RPMI8226 (cell line): ENCODE measurements at regions not wholly inside any gene's neighbourhood (a gene's known extent, or its start where the extent isn't known, plus 50 kb on each side); places are given as distances from the start of the nearest gene placed in this dataset.
"Not testable (repeated sequence)": the region's sequence is repeated elsewhere in the genome, so short reads cannot be mapped to it uniquely, and the experiment has no call there.

Source experiments
- DNase-seq: peaks from one replicate; pipeline ENCODE4 v3.0.0-alpha.2; 2015

DNA sequence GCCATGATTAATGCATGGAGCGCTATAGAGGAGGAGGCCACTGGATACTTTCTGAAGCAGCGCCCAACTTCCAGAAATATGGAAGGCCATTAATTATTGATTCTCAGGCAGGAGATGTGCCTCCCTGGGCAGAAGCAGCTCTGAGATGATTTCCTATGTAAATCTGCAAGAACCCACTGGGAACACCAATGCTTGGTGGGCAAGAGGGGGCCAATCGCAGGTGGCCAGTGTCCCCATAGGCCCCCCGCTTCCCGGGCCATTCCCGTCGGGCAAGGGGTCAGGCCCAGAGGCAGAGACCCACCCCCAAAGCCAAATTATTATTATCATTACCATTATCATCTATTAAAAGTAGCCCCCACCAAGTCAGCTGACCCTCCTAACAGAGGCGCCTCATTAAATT is 288.0 kb upstream of the TLE3 start:
- DNase-seq, result no peak

DNA sequence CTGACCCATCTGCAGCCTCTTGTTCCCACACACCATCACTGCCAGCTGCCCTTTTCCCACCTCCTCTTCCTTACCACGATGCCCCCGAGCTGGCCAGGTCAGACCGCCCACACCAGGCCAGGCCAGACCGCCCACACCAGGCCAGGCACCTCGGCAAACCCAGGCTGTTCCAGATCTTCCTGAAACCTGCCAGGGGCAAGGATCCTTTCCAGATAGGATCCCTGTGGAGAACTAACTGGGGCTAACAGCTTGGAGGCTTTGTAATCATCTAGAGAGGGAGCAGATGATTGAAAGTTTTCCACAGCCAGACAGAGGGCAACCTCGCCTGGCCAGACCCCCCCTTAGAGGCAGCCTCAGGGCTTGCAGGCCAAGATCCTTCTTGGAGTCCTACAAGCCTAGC is 287.3 kb upstream of the TLE3 start:
- DNase-seq, result no peak

DNA sequence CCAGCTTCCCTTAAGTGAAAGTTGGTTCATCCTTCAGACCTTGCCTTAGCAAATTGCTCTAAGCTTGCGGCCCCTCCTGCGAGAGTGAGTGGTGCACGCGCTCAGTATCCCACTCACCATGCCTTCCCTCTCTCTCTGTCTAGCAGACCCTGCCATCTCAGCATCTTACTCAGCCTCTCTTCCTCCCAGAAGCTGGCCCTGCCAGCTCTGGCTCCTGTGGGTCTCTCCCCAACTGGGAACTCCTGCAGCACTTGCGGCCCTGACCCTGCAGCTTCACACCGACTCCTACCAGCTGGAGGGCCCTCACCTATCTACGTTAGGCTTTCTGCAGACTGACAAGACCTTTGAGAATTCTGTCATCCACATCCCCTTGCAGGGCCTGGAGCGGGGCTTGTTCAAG is 286.1 kb upstream of the TLE3 start:
- DNase-seq, result no peak

DNA sequence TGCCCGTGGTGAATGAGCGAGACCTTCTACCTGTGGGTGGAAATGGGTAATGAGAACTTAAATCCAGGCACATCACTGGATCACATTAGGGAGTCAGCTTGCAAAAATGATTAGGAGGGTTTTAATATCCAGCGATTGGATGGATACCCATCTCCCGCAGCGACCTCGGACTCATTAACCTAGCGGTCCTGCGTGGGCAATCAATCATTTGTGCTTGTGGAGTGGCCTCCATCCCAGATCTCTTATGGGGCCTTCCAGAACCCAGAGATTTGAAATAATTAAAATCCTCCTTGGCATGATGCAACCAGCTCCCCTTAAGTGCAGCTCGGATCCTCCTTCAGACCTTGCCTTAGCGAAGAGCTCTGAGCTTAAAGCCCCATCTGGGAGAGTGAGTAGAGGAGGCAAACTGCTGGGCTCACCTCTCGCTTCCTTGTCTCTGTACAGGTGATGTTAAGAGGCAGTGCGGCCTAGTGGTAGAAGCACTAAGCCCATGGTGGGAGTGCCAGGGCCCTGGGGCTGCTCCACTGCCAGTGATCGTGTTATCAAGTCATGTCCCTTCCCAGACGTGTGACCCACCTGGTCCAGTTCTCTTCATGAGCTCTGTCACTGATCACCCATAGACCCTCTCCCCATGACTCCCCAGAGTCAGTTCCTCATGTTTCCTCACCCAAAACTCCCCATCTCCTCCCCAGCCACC is 285.2 kb upstream of the TLE3 start:
- no peak for DNase-seq

DNA sequence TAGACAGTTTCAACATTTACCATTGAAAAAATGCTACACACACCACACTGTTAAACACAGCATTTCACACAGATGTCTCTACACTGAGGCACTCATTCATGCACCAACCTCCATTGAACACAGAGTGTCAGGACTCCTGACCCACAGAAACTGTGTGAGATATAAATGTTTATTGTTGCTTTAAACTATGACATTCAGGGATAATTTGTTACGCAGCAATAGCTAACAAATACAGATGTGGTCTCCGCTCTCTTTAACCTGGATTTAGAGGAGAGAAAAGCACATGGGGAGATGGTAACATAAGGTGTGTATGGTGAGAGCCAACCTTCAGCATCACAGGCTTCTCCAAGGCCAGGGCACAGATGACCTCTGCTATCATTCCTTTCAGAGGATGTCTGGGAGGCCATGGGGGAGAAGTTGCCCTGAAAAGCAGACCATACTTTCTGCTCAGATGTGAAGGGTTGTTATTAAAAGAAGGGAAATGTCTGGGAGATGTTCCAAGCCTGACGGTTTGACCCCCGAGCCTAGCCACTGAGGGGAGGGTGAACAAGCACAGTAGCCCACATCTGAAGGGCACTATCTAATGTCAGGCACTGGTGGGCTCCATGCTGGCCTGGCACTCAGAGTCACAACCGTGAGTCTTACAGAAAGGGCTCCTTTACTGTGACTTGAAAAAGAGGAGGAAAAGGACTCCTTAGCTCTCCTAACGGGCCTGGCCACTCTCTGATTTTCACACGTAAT is 284.5 kb upstream of the TLE3 start:
- no peak for DNase-seq

DNA sequence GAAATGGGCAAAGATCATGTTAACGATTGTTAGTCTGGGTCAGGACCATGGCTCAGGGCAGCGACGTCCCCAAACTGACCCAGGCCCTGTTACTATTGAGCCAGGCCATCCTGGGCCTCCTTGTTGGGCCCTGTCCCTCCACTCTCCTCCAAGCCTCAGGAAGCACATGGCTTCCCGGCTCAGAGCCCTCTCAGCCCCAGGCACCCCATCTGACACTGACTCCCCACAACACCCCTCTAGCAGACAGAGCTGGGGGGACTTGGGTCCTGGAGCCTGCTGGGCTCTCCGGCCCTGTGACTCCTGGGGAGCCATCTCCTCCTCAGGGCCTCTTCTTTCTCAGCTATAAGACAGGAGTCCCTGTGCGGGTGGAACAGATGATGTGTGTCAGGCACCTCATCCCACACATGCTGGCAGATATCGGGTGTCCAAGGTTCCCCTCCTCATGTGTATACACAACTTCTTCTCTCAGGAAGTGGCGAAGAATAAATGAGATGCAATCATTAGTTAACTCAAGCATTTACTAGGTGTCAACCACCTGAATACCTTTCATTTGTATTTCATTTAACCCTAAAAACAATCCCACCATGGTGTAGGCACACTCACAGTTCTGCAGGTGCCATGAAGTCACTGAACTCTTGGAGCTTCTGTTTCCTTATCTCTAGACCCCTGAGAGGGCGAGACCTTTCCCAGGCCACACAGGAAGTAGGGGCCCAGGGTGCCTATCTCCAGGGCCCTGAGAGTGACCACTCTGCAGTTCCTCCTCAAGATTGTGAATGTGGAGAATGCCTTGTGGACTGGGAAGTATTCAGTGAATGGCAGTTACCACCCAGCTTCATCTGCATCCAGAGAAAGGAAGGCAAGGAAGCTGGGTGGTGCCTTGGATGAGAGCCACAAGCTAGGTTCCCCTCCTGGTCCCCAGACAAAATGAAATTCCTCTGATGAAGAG is 282.5 kb upstream of the TLE3 start:
- no peak for DNase-seq

DNA sequence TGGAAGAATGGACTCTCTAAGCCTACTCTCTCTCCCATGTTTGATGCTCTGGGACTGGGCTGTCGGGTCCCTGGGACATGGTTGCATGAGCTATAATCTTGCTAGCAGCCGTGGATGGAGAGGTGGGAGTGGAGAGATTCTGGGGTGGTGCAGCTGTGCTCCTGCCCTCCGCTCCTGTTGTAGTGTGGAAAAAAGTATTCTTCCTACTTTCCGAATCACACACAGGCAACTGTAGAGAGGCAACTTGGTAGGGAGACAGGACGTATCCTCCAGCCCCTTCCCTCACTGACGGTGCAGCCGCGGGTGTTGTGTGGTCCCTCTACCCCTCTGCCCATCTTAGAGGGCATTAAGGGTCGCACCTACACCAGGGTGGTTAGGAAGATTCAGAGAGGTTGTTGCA is 281.4 kb upstream of the TLE3 start:
- DNase-seq, result no peak

DNA sequence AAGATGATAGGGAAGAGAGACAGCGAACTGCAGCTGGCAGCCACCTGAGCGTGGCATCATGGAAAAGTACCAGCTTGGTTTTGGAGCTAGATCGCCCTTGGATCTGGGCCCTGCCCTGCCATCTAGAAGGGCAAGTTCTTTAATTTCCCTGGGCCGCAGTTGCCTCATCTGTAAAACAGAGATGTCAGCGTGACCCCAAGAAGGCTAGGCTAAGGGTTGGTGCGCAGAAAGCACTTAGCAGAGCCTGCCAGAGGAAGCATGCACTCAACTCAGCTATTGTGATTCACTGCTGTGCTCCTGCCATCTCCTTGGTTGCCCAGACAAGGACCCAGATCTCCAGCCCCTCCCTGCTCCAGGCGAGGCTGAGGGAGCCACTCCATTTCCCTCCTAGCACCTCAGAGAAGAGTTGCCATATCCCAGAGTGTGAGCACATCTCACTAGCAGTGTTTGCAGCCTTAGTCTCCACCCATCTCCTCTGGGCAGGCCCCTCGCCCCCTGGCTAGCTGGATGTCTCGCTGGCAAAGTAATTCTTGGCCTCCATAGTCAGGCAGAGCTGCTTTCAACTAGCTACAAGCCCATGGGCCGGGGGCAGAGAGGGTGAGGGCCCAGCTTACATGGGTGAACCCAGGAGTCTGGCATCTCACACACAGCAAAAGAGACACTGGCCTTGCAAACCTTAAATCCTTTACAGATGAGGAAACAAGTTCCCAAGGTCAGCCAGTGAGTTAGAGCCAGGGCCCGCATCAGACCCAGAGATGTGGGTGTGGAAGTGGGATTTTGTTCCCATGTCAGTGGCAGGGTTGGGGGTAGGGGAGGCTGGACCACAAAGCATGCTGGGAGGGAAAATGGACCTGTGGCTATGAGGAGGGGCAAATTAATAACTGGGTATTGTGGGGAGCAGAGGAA is 280.7 kb upstream of the TLE3 start:
- no peak for DNase-seq

DNA sequence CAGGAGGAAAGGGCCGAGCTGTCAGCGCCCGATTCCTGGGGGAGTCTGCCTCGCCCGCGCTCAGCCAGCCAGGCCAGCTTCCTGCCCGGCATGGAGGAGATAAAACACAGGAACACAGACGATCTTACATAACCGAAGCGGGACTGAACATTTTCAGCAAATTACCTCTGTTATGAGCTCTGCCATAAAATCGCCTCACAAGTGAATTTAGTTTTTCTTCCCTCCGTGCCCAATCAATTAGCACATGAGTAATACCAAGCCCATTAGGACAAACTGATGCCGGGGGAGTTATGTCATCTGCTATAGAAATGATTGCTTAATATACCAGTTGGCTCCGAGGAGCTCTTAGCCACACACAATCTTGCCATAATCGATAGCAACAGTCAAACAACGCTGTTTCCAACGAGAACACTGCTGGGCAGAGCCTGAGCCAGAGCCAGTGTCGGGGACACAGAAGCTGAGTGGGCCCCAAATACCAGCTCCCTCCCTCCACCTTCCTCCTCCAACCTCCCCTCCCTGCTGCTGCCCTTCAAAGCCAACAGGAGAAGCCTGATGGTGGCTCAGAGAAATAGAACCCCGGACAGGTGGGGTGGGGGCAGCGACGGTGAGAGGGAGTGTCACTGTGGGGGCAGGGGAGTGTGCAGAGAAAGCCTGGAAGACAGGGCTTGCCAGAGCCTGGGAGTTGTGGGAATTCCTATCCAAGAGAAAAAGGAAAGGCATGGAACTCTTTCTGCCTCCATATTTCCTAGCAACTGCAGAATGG is 279.4 kb upstream of the TLE3 start:
- DNase-seq, result no peak

DNA sequence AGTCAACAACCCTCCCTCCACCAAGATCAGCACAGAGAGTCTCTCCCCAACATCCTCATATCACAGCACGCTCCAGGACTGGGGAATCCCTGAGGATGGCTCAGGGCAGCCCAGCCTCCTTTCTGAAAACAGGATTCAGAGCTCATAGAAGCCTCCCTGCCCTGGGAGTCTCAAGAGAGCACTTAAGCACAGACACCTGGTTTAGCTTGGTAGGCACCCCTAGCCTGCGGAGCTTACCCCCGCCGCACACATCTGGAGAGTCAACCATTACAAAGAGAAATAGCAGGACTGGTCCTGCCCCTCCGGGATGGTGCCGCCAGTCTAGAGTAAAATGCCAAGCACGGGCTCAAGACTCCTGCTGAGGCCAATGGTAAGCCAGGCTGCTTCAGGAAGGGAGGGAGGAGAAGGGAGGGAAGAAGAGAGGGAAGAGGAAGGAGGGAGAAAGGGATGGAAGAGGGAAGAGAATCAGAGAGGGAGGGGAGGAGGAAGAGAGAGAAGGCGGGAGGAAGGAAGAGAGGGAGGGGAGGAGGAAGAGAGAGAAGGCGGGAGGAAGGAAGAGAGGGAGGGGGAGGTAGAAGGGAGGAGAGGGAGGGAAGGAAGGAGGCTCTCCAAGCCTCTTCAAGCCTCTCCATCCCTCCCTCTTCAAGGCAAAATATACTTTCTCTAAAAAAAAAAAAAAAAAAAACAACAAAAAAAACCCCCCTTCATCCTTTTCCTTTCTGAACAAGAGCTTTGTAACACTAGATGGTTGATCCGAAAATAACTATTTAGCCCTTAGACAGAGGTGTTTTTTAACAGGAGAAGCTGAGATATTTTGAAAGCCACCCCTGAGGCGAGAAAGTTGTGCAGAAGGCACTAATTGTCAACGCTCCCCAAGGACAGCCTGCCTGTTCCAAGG is 278.6 kb upstream of the TLE3 start:
- no peak for DNase-seq

DNA sequence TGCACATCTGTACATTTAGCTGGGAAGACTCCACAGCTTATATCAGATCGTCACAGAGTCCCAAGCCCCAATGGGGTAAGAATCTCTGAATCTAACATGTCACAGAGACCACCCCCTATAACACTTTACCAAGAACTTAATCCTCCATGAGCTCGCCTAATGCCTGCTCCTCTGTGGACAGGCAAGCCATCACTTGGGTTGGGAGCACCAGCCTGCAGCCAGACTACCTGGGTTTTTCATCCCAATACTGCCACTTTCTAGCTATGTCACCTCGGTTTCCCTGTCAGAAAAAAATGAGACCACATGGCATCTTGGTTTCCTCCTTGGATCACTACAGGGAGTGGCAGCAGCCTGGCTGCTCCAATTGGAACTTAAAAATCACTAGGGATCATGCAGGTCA is 277.9 kb upstream of the TLE3 start:
- DNase-seq, result no peak

DNA sequence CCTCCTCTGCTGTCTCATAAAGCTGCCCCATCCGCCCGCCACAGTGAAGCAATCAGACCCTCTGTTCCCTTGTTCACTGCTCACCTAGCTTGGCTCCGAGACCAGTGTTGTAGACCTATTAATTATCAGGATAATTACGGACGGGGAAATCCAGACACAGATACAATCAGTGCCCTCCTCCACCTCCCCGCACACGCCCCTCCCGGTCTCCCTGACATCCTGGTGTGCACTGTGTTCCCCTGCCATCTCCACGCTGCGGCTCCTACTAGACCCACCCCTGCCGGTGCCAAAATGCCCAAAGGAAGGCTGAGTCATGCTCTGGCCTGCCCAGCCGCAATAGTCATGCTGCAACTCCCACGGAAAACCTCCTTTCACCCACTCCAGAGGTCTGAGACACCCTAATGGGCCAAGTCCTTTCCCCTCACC is 277.3 kb upstream of the TLE3 start:
- DNase-seq, result no peak

DNA sequence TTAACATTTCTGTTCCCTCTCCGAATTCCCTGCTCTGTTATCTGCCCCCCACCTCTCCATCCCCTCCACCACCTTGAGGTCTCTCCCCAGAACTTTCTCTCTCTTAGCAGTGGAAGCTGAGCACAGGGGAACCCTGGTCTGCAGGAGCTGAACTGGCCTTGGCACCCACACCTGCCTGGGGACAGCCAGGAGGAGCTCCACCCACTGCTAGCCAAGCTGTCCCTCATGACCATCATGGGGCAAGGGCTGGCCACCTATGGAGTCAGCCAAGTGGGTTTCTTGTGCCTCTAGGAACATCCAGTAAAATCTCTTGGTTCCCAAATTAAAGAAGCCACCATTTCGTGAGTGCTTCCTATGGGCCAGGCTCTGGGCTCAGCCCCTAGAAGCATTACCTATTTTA is 276.4 kb upstream of the TLE3 start:
- DNase-seq, result no peak

DNA sequence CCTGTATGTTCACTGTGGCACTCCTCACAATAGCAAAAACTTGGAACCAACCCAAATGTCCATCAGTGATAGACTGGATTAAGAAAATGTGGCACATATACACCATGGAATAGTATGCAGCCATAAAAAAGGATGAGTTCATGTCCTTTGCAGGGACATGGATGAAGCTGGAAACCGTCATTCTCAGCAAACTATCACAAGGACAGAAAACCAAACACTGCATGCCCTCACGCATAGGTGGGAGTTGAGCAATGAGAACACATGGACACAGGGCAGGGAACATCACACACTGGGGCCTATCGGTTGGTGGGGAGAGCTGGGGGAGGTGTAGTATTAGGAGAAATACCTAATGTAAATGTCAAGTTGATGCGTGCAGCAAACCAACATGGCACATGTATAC is 275.7 kb upstream of the TLE3 start:
- not testable (repeated sequence) for DNase-seq

DNA sequence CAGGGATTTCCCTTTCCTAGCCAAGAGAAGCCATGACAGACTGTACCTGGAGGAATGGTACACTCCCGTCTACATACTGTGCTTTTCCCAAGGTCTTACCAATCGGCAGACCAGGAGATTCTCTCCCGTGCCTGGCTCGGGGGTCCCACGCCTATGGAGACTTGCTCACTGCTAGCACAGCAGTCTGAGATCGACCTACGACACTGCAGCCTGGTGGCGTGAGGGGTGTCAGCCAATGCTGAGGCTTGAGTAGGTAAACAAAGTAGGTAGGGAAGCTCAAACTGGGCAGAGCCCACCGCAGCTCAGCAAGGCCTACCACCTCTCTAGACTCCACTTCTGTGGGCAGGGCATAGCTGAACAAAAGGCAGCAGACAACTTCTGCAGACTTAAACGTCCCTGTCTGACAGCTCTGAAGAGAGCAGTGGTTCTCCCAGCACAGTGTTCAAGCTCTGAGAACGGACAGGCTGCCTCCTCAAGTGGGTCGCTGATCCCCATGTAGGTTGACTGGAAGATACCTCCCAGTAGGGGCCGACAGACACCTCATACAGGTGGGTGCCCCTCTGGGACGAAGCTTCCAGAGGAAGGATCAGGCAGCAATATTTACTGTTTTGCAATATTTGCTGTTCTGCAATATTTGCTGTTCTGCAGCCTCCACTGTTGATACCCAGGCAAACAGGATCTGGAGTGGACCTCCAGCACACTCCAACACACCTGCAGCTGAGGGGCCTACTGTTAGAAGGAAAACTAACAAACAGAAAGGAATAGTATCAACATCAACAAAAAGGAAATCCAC is 270.4 kb upstream of the TLE3 start:
- not testable (repeated sequence) for DNase-seq

DNA sequence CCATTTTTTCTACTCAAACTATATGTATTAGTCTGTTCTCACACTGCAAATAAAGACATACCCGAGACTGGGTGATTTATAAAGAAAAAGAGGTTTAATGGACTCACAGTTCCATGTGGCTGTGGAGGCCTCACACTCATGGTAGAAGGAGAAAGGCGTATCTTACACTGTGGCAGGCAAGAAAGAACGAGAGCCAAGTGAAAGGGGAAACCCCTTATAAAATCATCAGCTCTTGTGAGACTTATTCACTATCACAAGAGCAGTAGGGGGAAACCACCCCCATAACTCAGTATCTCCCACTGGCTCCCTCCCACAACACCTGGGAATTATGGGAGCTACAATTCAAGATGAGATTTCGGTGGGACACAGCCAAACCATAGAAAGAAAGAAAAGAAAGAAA is 266.3 kb upstream of the TLE3 start:
- DNase-seq, result not testable (repeated sequence)

DNA sequence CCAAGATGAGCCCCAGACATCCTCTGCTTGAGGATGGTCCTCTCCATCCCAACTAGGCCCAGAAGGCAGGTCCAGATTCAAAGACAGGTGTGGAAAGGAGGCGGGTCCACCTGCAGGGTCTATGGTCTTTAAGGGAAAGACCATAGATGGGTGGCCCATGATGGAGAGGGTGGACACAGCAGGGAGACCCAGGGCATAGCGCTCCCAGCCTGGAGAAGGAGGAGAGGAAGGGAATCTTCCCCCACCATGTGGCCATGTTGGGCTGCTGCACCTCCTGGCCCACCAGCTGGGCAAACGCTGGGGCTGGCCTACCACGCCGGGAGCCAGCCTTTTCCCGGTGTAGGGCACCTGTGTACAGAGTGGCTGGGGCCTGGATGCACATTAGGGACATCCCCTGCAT is 265.2 kb upstream of the TLE3 start:
- peak; percentile 59 for DNase-seq

DNA sequence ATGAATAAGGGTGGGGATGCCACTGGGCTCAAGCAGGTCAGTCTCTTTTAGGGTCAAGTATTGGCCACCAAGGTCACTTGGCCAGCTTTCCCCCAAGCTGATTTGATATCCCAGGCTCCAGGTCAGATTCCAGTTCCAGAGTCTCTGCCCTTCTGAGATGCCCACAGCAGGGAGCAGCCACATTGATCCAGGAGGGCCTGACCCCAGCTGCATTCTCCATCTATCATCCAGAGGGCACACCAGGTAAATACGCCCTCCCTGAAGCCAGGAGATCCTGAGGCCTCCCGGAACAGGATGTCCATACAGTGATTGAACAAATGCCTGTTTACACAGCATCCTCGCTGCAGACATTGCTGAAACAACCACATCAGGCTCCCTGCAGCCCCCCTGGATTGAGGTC is 264.6 kb upstream of the TLE3 start:
- DNase-seq, result no peak

DNA sequence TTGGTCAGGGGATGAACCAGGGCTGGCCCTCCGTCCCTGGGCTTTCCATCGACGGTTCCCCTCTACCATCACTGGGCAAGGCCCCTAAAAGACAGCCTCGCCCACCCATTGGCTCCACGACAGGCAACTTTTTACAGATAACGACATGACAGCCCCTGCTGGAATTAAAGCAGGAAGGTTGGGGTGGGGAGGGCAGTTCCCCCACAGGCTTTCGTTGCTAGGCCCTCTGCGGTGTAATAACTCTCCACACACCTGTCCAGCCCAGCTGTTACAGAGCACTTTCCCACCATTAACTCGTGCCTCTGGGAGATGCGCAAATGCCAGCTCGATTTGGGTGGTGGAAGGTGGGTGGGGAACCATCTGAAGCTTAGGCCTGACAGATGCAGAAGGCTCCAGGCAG is 264.2 kb upstream of the TLE3 start:
- DNase-seq, result no peak

DNA sequence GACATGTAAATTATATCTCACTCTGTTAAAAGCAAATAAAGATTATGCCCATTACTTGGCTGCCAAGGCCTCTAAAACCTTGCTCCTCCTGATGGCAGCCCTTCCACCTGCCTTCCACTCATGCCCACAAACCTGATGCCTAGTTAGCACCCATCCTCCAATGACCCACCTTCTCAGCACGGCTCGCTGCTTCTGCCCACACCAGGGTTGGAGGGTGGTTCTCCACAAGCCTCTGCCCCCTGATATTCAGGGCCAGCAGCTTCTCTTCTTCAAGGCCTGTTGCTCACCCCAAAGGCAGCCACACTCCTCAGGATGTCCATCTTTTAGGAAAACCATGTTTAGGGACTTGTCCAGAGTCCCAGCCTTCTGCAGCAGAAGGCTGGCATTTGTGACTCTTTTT is 263.4 kb upstream of the TLE3 start:
- DNase-seq, result no peak
